OCI-LY3 (cell line): ENCODE measurements at regions not wholly inside any gene's neighbourhood (a gene's known extent, or its start where the extent isn't known, plus 50 kb on each side); places are given as distances from the start of the nearest gene placed in this dataset.
"Not testable (repeated sequence)": the region's sequence is repeated elsewhere in the genome, so short reads cannot be mapped to it uniquely, and the experiment has no call there.

Source experiments
- H2AFZ ChIP-seq: fragments of 200-600, 300-600 bp; shearing (Covaris generic); 2 replicates; pipeline ENCODE4 v1.6.0; 2014; ENCODE audit warnings: antibody characterized with exemption, low read depth, low read length
- H3K27ac ChIP-seq: fragments of 200-600, 300-600 bp; sonication (generic); 2 replicates; pipeline ENCODE4 v1.5.1; 2014; ENCODE audit warnings: mild to moderate bottlenecking, low read length, moderate library complexity, mixed read lengths
- H3K27me3 ChIP-seq: fragments of 200-600, 300-600 bp; sonication (generic); 2 replicates; pipeline ENCODE4 v1.6.1; 2014; ENCODE audit warnings: low read depth, low read length, mixed read lengths
- H3K36me3 ChIP-seq: fragments of 200-600, 300-600 bp; sonication (generic); replicated peaks from 2 replicates; pipeline ENCODE3; 2014; ENCODE audit warnings: low read depth, low read length, mixed read lengths
- H3K4me1 ChIP-seq: fragments of 300-600, 200-600 bp; sonication (generic); 2 replicates; pipeline ENCODE4 v1.6.1; 2014; ENCODE audit warnings: low read length, mixed read lengths
- H3K4me2 ChIP-seq: fragments of 200-600, 300-600 bp; sonication (generic); 2 replicates; pipeline ENCODE4 v1.6.1; 2014; ENCODE audit warnings: low read length, mixed read lengths
- H3K4me3 ChIP-seq: fragments of 300-600, 200-600 bp; sonication (generic); 2 replicates; pipeline ENCODE4 v1.5.1; 2014; ENCODE audit warnings: antibody characterized with exemption, mild to moderate bottlenecking, low read length, moderate library complexity
- H3K79me2 ChIP-seq: fragments of 300-600, 200-600 bp; shearing (Covaris generic); 2 replicates; pipeline ENCODE4 v1.6.1; 2014; ENCODE audit warnings: mild to moderate bottlenecking, low read length, mixed read lengths
- H3K9ac ChIP-seq: fragments of 300-600, 200-600 bp; shearing (Covaris generic); 2 replicates; pipeline ENCODE4 v1.6.0; 2014; ENCODE audit warnings: mild to moderate bottlenecking, low read length, moderate library complexity
- H3K9me3 ChIP-seq: fragments of 200-600, 300-600 bp; shearing (Covaris generic); 2 replicates; pipeline ENCODE4 v1.6.1; 2014; ENCODE audit warnings: low read length, mixed read lengths; ENCODE audit not compliant: insufficient read depth
- H4K20me1 ChIP-seq: fragments of 200-600, 300-600 bp; sonication (generic); 2 replicates; pipeline ENCODE4 v1.6.1; 2016; ENCODE audit warnings: low read length, mixed read lengths; ENCODE audit not compliant: insufficient read depth

- H2AFZ ChIP-seq, H3K4me1 ChIP-seq, H3K27ac ChIP-seq, H3K27me3 ChIP-seq, H3K9ac ChIP-seq, H3K79me2 ChIP-seq, H3K36me3 ChIP-seq, H3K9me3 ChIP-seq, H3K4me3 ChIP-seq, H3K4me2 ChIP-seq, H4K20me1 ChIP-seq: not testable (repeated sequence)
These were observed 125.6 kb upstream of the NBPF9 start for GRCh38 chr1:149228672-149229585.

GRCh38 chr1:149229813-149230212, 126.5 kb upstream of the NBPF9 start:
- not testable (repeated sequence) for H3K9me3 ChIP-seq, H3K79me2 ChIP-seq

GRCh38 chr1:149234926-149235914, 131.9 kb upstream of the NBPF9 start:
- H3K4me2 ChIP-seq, H3K9me3 ChIP-seq, H3K9ac ChIP-seq, H3K79me2 ChIP-seq, H2AFZ ChIP-seq, H3K4me3 ChIP-seq, H3K27ac ChIP-seq, H3K36me3 ChIP-seq, H3K27me3 ChIP-seq, H4K20me1 ChIP-seq, H3K4me1 ChIP-seq: not testable (repeated sequence)

More at GRCh38 chr1:149229813-149230212, 126.5 kb upstream of the NBPF9 start:
- H3K27me3 ChIP-seq, H2AFZ ChIP-seq, H3K36me3 ChIP-seq, H3K27ac ChIP-seq, H4K20me1 ChIP-seq, H3K9ac ChIP-seq, H3K4me3 ChIP-seq, H3K4me2 ChIP-seq, H3K4me1 ChIP-seq: not testable (repeated sequence)

GRCh38 chr1:149237515-149237914, 134.2 kb upstream of the NBPF9 start:
- H2AFZ ChIP-seq, H3K9me3 ChIP-seq, H3K4me2 ChIP-seq, H3K4me1 ChIP-seq, H3K9ac ChIP-seq, H3K79me2 ChIP-seq, H4K20me1 ChIP-seq, H3K27me3 ChIP-seq, H3K4me3 ChIP-seq, H3K27ac ChIP-seq, H3K36me3 ChIP-seq: not testable (repeated sequence)

- not testable (repeated sequence) for H3K4me3 ChIP-seq, H3K27ac ChIP-seq, H4K20me1 ChIP-seq, H3K79me2 ChIP-seq, H3K9ac ChIP-seq, H3K27me3 ChIP-seq, H3K4me1 ChIP-seq, H3K36me3 ChIP-seq, H2AFZ ChIP-seq, H3K9me3 ChIP-seq, H3K4me2 ChIP-seq
These were observed 136.7 kb upstream of the NBPF9 start for GRCh38 chr1:149239897-149240508.

- not testable (repeated sequence) for H3K27ac ChIP-seq, H3K9ac ChIP-seq, H4K20me1 ChIP-seq, H2AFZ ChIP-seq, H3K4me1 ChIP-seq, H3K36me3 ChIP-seq, H3K9me3 ChIP-seq, H3K27me3 ChIP-seq, H3K4me3 ChIP-seq, H3K79me2 ChIP-seq, H3K4me2 ChIP-seq
These were observed 137.2 kb upstream of the NBPF9 start for GRCh38 chr1:149240530-149240929.

GRCh38 chr1:149241272-149241671, 137.9 kb upstream of the NBPF9 start:
- H3K27ac ChIP-seq, H3K27me3 ChIP-seq, H3K4me1 ChIP-seq, H3K9ac ChIP-seq, H3K79me2 ChIP-seq, H3K4me2 ChIP-seq, H3K4me3 ChIP-seq, H2AFZ ChIP-seq, H4K20me1 ChIP-seq, H3K36me3 ChIP-seq, H3K9me3 ChIP-seq: not testable (repeated sequence)

GRCh38 chr1:149243572-149243971, 140.2 kb upstream of the NBPF9 start:
- H3K27ac ChIP-seq, H3K79me2 ChIP-seq, H4K20me1 ChIP-seq, H3K27me3 ChIP-seq, H3K4me2 ChIP-seq, H3K9me3 ChIP-seq, H3K36me3 ChIP-seq, H3K4me3 ChIP-seq, H3K4me1 ChIP-seq, H2AFZ ChIP-seq, H3K9ac ChIP-seq: not testable (repeated sequence)

GRCh38 chr1:149244621-149245020, 141.3 kb upstream of the NBPF9 start:
- H3K27me3 ChIP-seq, H4K20me1 ChIP-seq, H2AFZ ChIP-seq, H3K79me2 ChIP-seq, H3K27ac ChIP-seq, H3K4me3 ChIP-seq, H3K4me1 ChIP-seq, H3K9me3 ChIP-seq, H3K36me3 ChIP-seq, H3K9ac ChIP-seq, H3K4me2 ChIP-seq: not testable (repeated sequence)
